ENCODE measurements at regions not wholly inside any gene's neighbourhood (a gene's known extent, or its start where the extent isn't known, plus 50 kb on each side); places are given as distances from the start of the nearest gene placed in this dataset.

GRCh38 chr4:153126137-153126536 is 78.1 kb upstream of the TRIM2 start:
- no peak for TF ChIP-seq CTCF (IDR thresholded peaks at IDR 0.05)
- TF ChIP-seq POLR2A (IDR thresholded peaks at IDR 0.05), result no peak

All from adrenal gland (tissue), 5 donors.